NCI-H1436 treated with DMSO at 0.1 percent for 48 hours (cell line): ENCODE measurements at regions not wholly inside any gene's neighbourhood (a gene's known extent, or its start where the extent isn't known, plus 50 kb on each side); places are given as distances from the start of the nearest gene placed in this dataset.
"Not testable (repeated sequence)": the region's sequence is repeated elsewhere in the genome, so short reads cannot be mapped to it uniquely, and the experiment has no call there.

Source experiments
- DNase-seq: peaks from one replicate; lab custom pipeline; 2025; lab: John Stamatoyannopoulos, UW

- no peak for DNase-seq
Observed at GRCh38 chr16:76816475-76816874, 374.5 kb upstream of the MON1B start.

GRCh38 chr16:76818606-76819181 is 372.3 kb upstream of the MON1B start:
- DNase-seq, result no peak

- DNase-seq, result no peak
Observed at GRCh38 chr16:76819226-76819916, 371.6 kb upstream of the MON1B start.

GRCh38 chr16:76824221-76824620 is 366.8 kb upstream of the MON1B start:
- DNase-seq, result no peak

GRCh38 chr16:76824791-76825190 is 366.2 kb upstream of the MON1B start:
- DNase-seq, result no peak

- no peak for DNase-seq
Observed at GRCh38 chr16:76835339-76835738, 355.7 kb upstream of the MON1B start.

GRCh38 chr16:76835779-76836300 is 355.1 kb upstream of the MON1B start:
- no peak for DNase-seq

GRCh38 chr16:76837872-76838271 is 353.1 kb upstream of the MON1B start:
- DNase-seq, result no peak

- no peak for DNase-seq
Observed at GRCh38 chr16:76854234-76854633, 336.8 kb upstream of the MON1B start.

GRCh38 chr16:76856112-76856511 is 334.9 kb upstream of the MON1B start:
- no peak for DNase-seq

GRCh38 chr16:76857402-76857801 is 333.6 kb upstream of the MON1B start:
- no peak for DNase-seq

- no peak for DNase-seq
Observed at GRCh38 chr16:76862901-76863300, 328.1 kb upstream of the MON1B start.

GRCh38 chr16:76866994-76867393 is 324.0 kb upstream of the MON1B start:
- DNase-seq, result no peak

GRCh38 chr16:76875898-76876297 is 315.1 kb upstream of the MON1B start:
- no peak for DNase-seq

GRCh38 chr16:76879420-76879819 is 311.6 kb upstream of the MON1B start:
- no peak for DNase-seq

- DNase-seq, result not testable (repeated sequence)
Observed at GRCh38 chr16:76880523-76880922, 310.5 kb upstream of the MON1B start.

- DNase-seq, result no peak
Observed at GRCh38 chr16:76882105-76882504, 308.9 kb upstream of the MON1B start.

GRCh38 chr16:76883076-76883475 is 307.9 kb upstream of the MON1B start:
- no peak for DNase-seq

- DNase-seq, result no peak
Observed at GRCh38 chr16:76885776-76886537, 305.0 kb upstream of the MON1B start.

- no peak for DNase-seq
Observed at GRCh38 chr16:76897816-76898215, 293.2 kb upstream of the MON1B start.

GRCh38 chr16:76899767-76900166 is 291.2 kb upstream of the MON1B start:
- no peak for DNase-seq

- DNase-seq, result no peak
Observed at GRCh38 chr16:76900285-76901263, 290.4 kb upstream of the MON1B start.
